HG03025 (cell line): ENCODE measurements at regions not wholly inside any gene's neighbourhood (a gene's known extent, or its start where the extent isn't known, plus 50 kb on each side); places are given as distances from the start of the nearest gene placed in this dataset.

Experiments
- ATAC-seq: cut with Tn5 transposase; IDR thresholded peaks from one replicate; pipeline ENCODE4 v1.9.1; 2021; ENCODE audit warnings: mild to moderate bottlenecking, moderate library complexity; ENCODE audit not compliant: unreplicated experiment, low FRiP score

- no peak for ATAC-seq
These were observed 847.2 kb downstream of the CCSER2 start for GRCh38 chr10:85175635-85176034.

- no peak for ATAC-seq
These were observed 849.4 kb downstream of the CCSER2 start for GRCh38 chr10:85177767-85178166.

DNA sequence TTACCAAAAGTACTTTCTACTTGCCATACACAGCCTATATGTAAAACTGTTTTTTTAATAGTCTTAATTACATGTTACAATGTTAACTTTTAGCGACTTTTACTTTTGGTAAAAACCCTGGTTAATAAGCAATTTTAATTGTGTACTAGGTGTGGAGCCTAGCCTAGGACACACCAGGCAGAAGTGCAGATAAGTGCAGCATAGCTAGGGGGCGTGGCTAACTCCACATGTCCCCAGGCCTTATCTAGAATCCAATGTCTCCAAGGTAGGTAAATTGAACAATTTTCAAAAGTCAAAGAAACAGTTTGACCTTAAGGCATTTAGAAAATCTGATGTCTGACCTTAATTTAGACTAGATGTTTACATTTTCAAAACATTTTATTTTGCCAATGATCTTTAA is 858.7 kb downstream of the CCSER2 start:
- no peak for ATAC-seq

- no peak for ATAC-seq
These were observed 860.5 kb downstream of the CCSER2 start for GRCh38 chr10:85188770-85189484.

GRCh38 chr10:85193796-85194195 is 865.4 kb downstream of the CCSER2 start:
- ATAC-seq = no peak

- no peak for ATAC-seq
These were observed 866.3 kb downstream of the CCSER2 start for GRCh38 chr10:85194706-85195105.

- ATAC-seq = no peak
These were observed 867.2 kb downstream of the CCSER2 start for GRCh38 chr10:85195596-85195995.

DNA sequence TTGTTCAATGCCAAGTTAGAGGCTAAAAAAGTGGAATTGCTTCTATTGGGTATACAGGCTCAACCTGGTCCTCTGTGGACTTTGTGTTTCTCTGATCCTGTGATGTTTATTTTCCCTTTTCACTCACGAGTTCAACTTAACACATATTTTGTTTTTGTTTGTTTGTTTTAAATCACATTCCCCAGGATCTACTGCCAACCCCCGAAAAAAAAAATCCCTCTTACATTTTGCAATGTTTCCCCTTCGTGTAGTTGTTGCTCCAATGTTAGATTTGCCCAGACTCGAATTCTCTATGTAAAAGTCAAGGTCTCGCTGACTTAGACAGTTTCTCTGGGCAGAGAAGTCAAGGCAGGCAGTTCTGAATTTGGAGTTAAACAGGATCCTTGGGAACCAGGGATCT is 876.4 kb downstream of the CCSER2 start:
- ATAC-seq = no peak

GRCh38 chr10:85212526-85212925 is 884.1 kb downstream of the CCSER2 start:
- no peak for ATAC-seq

GRCh38 chr10:85213493-85213892 is 885.1 kb downstream of the CCSER2 start:
- no peak for ATAC-seq

GRCh38 chr10:85222300-85222699 is 893.9 kb downstream of the CCSER2 start:
- no peak for ATAC-seq

DNA sequence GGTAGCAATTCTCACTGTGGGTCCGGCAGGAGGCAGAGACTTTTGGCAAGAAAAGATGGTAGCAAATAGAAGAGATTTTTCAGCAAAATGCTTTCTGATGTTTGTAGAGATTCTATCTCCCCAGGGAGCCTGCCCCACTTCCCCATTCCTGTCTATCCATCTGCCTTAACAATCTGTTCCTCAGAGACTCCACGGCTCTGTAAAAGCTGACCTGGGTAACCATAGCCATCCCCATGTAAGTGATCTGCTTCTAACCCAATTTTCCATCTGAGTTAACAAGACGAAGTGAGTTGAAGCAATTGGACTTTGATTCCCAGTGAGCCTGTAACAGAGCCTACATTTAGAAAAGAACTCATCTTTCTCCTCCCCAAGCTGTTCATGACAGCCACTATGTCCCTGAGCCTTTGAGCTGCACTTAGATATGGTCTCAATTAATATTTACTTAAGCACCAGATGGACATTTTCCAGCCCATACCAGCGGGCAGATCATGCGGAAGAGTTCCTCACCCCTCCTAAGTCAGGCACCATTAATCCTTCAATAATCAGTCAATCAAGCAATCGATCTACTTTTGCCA is 896.1 kb downstream of the CCSER2 start:
- no peak for ATAC-seq

GRCh38 chr10:85225311-85225710 is 896.9 kb downstream of the CCSER2 start:
- ATAC-seq = no peak

DNA sequence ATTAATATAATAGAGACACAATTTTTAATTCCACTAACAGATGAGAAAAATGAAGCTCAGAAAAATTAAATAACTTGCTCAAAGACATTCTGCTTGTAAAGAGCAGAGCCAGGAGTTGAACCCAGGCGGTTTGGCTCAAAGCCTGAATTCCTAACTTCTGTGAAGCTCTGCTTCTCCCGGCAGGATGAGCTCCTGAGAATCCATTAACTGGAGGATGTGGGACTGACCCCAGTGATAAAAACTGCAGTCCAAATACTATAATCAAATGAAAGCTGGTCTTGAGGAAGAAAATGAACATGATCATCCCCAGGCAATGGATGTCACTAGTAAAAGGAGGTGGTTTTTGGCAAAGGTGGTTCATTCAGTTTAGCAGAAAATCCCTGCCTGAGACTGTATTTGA is 898.2 kb downstream of the CCSER2 start:
- ATAC-seq = no peak

DNA sequence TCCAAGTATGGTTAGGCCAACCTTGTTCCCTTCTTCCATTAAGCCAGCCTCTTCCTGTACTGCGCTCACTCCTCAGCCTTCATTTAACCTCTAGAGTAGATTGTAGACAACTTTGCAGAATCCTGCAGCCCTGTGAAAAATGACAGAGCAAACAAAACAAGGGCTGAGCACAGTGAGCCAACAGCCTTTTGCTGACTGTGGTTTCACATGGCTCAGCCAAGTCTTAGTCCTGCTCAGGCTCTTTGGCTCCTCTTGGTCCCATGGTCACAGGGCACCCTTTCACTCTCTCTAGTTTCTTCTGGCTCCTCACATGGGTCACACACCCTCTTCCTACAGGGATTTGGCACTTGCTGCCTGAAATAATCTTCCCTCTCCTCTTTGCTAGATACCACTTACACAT is 900.3 kb downstream of the CCSER2 start:
- no peak for ATAC-seq

DNA sequence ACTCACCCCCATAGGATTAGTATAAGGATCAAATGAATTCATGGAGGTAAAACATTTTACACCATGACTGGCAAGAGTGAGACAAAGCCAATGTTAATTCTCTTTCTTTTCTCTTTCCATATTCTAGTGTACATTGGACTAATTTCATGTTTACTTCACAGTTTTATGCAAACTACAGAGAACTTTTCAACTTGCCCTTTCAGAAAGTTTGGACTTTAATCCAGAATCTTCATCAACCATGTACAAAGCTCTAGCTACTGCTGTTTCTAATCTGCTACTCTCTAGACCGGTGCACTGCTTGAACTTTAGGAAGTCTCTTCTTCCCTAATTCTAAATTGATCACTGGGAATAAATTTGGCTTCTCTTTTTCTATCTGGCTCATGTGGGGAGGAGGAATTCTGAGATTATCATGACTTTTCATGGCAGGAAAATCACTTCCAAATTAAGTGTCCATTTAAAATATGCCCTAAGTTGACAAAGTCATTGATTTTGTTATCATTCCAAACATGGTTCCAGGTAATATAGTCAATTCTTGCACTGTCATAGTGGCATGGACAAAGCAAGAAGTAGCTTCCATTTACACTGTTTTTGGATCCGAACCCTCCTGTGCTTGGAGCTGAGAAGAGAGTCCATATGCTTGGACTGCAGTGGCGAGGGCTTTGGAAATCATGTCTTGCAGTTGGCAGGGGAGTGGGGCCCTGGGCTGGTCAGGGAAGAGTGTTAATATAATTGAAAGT is 903.3 kb downstream of the CCSER2 start:
- ATAC-seq = no peak

GRCh38 chr10:85235258-85235657 is 906.9 kb downstream of the CCSER2 start:
- no peak for ATAC-seq

DNA sequence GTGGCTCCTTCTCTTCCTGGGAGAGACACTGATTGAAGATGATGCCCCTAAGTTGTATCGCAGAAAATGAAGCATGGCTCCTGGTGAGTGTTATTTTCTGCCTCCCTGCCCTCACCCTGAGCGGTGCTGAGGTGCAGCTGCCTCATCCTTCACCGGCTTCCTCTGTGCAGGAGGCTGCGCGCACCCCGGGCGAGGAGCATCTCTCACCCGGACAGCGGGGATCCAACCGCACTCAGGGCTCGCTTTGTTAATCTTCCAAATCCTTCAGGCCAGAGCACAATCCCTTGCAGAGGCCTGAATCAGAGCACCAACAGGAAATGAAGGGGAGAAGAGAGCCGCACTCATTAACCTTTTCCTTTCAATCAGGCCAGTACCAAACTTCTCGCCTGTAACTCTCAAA is 910.3 kb downstream of the CCSER2 start:
- no peak for ATAC-seq

DNA sequence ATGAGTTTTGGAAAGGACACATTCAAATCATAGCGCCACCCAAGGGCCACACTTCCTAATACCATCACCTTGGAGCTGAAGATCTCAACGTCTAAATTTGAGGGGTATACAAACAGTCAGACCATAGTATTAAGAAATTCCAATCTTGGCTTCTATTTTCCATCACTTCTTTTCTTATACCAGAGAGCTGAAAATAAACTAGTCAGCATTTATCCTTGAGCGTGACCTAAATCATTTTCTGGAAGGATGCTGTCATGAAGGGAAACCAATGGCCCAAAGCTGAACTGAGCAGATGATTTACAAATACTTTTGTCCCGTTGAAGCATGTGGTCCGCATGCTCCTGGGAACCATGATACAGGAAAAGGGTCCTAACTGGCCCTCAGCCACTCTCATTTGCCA is 921.9 kb downstream of the CCSER2 start:
- ATAC-seq = no peak

DNA sequence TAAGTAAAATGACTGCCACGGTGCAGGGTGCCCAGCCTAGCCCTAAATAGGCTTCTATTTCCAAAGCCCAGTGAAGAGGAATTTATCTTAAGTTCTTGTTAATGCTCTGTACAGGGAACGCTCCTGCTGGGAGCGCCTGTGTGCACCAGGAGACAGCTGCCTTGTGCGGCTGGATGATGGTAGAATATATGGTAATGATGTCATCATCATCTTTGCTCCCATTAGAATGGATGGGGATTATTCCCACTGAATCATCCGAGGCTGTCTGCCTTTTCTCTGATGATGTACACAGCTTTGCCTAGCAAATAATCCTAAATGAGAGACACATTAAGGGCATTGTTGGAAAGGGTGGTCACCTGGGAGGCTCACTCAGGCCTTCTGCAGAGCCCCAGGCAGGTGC is 928.1 kb downstream of the CCSER2 start:
- no peak for ATAC-seq

DNA sequence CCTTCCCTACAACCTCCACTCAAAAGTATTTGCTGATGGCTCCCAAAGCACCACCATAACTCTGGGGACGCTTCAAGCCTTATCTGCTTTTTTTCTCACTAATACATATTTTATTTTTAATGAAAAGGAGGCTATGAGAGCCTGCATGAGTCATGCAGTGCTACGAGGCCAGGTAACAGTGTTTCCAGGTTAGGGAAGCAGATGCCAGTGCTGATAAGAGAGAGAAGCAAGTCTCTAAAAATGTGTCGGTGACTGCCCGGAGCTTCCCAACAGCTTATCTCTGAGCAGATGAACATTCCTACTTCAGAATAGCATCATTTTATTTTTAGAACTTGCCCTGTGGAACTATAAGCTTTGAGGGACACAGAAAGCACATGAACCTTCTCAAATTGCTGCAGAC is 931.5 kb downstream of the CCSER2 start:
- ATAC-seq = no peak

GRCh38 chr10:85262992-85263391 is 934.6 kb downstream of the CCSER2 start:
- no peak for ATAC-seq
